CD14-positive monocyte (primary cell): ENCODE measurements at regions not wholly inside any gene's neighbourhood (a gene's known extent, or its start where the extent isn't known, plus 50 kb on each side); places are given as distances from the start of the nearest gene placed in this dataset.
"Not testable (repeated sequence)": the region's sequence is repeated elsewhere in the genome, so short reads cannot be mapped to it uniquely, and the experiment has no call there.

Experiments used
- DNase-seq, 3 donors: peaks; one replicate each; pipeline ENCODE4 v3.0.0-alpha.2; 2011 to 2022
- H2AFZ ChIP-seq: 2 replicates; pipeline ENCODE4 v1.6.0; 2012; ENCODE audit warnings: mild to moderate bottlenecking, low read depth, low read length, inconsistent platforms; ENCODE audit not compliant: insufficient read depth, poor library complexity, severe bottlenecking
- H3K27ac ChIP-seq, 2 donors: 1 replicate in 1 of 2; 2 replicates in 1 of 2; pipeline ENCODE4 v1.5.1; 2012 to 2013; ENCODE audit warnings: low read length in 2 of 2, control low read depth in 1 of 2, inconsistent platforms in 1 of 2, low read depth in 1 of 2, mild to moderate bottlenecking in 1 of 2
- H3K27me3 ChIP-seq, 2 donors: one replicate each; pipeline versions ENCODE4 v1.6.0 to v1.6.1; 2011 to 2013; ENCODE audit warnings: low read length in 2 of 2; ENCODE audit not compliant: control insufficient read depth in 2 of 2, insufficient read depth in 2 of 2
- H3K36me3 ChIP-seq, 2 donors: replicated peaks in 1 of 2; 1 replicate in 1 of 2; 2 replicates in 1 of 2; pipeline versions ENCODE4 v1.5.1 to v1.6.1; 2012 to 2013; ENCODE audit warnings: low read length in 2 of 2, control low read depth in 1 of 2, inconsistent platforms in 1 of 2, mild to moderate bottlenecking in 1 of 2; ENCODE audit not compliant: insufficient read depth in 2 of 2, control insufficient read depth in 1 of 2
- H3K4me1 ChIP-seq, 2 donors: 1 replicate in 1 of 2; 2 replicates in 1 of 2; pipeline versions ENCODE4 v1.5.1 to v1.6.1; 2012 to 2013; ENCODE audit warnings: low read length in 2 of 2, control low read depth in 1 of 2, inconsistent platforms in 1 of 2, mild to moderate bottlenecking in 1 of 2, moderate library complexity in 1 of 2; ENCODE audit not compliant: insufficient read depth in 2 of 2, control insufficient read depth in 1 of 2
- H3K4me2 ChIP-seq: replicated peaks from 2 replicates; pipeline ENCODE3; 2012; ENCODE audit warnings: low read length, moderate library complexity, mild to moderate bottlenecking; ENCODE audit not compliant: poor library complexity, severe bottlenecking; ENCODE audit errors: extremely low read depth
- H3K4me3 ChIP-seq, 3 experiments: fragments of 200-600 bp in 1 of 3; sonication (generic) in 1 of 3; replicated peaks in 1 of 3; 1 replicate in 2 of 3; 2 replicates in 1 of 3; pipeline ENCODE4 v1.5.1; 2011 to 2013; ENCODE audit warnings: low read length in 3 of 3, mild to moderate bottlenecking in 3 of 3, control low read depth in 2 of 3, low read depth in 2 of 3, inconsistent platforms in 1 of 3, moderate library complexity in 1 of 3
- H3K79me2 ChIP-seq: 2 replicates; pipeline ENCODE4 v1.6.0; 2012; ENCODE audit warnings: mild to moderate bottlenecking, control low read depth, inconsistent platforms, low read length, moderate library complexity; ENCODE audit not compliant: insufficient read depth
- H3K9ac ChIP-seq: 2 replicates; pipeline ENCODE4 v1.6.0; 2017; ENCODE audit warnings: low read length, mild to moderate bottlenecking; ENCODE audit not compliant: insufficient read depth, poor library complexity, severe bottlenecking
- H3K9me3 ChIP-seq, 2 donors: replicated peaks in 1 of 2; 1 replicate in 1 of 2; 2 replicates in 1 of 2; pipeline versions ENCODE4 v1.5.1 to v1.6.1; 2012 to 2013; ENCODE audit warnings: low read length in 2 of 2, control low read depth in 1 of 2; ENCODE audit not compliant: control insufficient read depth in 1 of 2, insufficient read depth in 1 of 2
- H4K20me1 ChIP-seq: 2 replicates; pipeline ENCODE4 v1.6.0; 2012; ENCODE audit warnings: mild to moderate bottlenecking, low read length, control low read depth, moderate library complexity; ENCODE audit not compliant: insufficient read depth
- H3K27ac Mint-ChIP-seq, 7 donors: one replicate each; pipeline ENCODE4 v1.8.0; 2020; ENCODE audit warnings: mild to moderate bottlenecking in 7 of 7, mixed read lengths in 7 of 7, moderate library complexity in 6 of 7, inconsistent platforms in 2 of 7
- H3K27me3 Mint-ChIP-seq, 3 donors: one replicate each; pipeline ENCODE4 v1.8.0; 2021 to 2022; ENCODE audit warnings: low read depth in 3 of 3, mild to moderate bottlenecking in 3 of 3, mixed read lengths in 3 of 3, moderate library complexity in 3 of 3, inconsistent platforms in 1 of 3
- H3K36me3 Mint-ChIP-seq, 2 donors: one replicate each; pipeline ENCODE4 v1.8.0; 2020; ENCODE audit warnings: mixed read lengths in 2 of 2, inconsistent platforms in 1 of 2, mild to moderate bottlenecking in 1 of 2
- H3K4me1 Mint-ChIP-seq: one replicate; pipeline ENCODE4 v1.8.0; 2020; ENCODE audit warnings: mild to moderate bottlenecking, mixed read lengths
- H3K4me3 Mint-ChIP-seq, 2 donors: one replicate each; pipeline ENCODE4 v1.8.0; 2020; ENCODE audit warnings: mild to moderate bottlenecking in 2 of 2, mixed read lengths in 2 of 2, moderate library complexity in 1 of 2
- H3K9me3 Mint-ChIP-seq, 7 donors: one replicate each; pipeline ENCODE4 v1.8.0; 2020 to 2022; ENCODE audit warnings: mixed read lengths in 7 of 7, mild to moderate bottlenecking in 6 of 7, moderate library complexity in 6 of 7, inconsistent platforms in 2 of 7
- CTCF ChIP-seq: fragments of 200-600 bp; IDR thresholded peaks from one replicate; pipeline ENCODE4 v1.8.0; 2022; ENCODE audit warnings: antibody characterized with exemption, mild to moderate bottlenecking
- WGBS: methylation state at CpG from one replicate; pipeline ENCODE4 v1.1.5; 2013; ENCODE audit warnings: missing lambda C conversion rate; ENCODE audit not compliant: insufficient coverage; 5-methylcytosine and 5-hydroxymethylcytosine counted together
- intact Hi-C, 2 donors: fragments of 100-400 bp; cut with micrococcal nuclease; formaldehyde crosslinking; loops; one replicate each; pipeline versions ENCODE4 v1.15.0 to v1.15.1; 2023

GRCh38 chr15:22222596-22222995 is 142.3 kb downstream of the OR4M2 start:
- H3K9me3 Mint-ChIP-seq, H3K4me3 ChIP-seq, H3K4me1 Mint-ChIP-seq, H3K9ac ChIP-seq, H3K36me3 Mint-ChIP-seq, H3K36me3 ChIP-seq, H3K27ac ChIP-seq, H3K27me3 Mint-ChIP-seq, H3K79me2 ChIP-seq, H2AFZ ChIP-seq, H3K4me2 ChIP-seq, H3K4me1 ChIP-seq, intact Hi-C loops, DNase-seq, H3K9me3 ChIP-seq, H3K27me3 ChIP-seq, H4K20me1 ChIP-seq: not testable (repeated sequence)
- peak overlapping the region in 1 of 2 donors; percentile 1 for H3K4me3 Mint-ChIP-seq
- 26% methylated on average over 5 of the region's 10 CpGs for whole genome bisulfite sequencing
- peak overlapping the region in 1 of 7 donors; percentile 8 for H3K27ac Mint-ChIP-seq

- Histone ChIP-seq H3K27ac (no peak overlapping the region), H2AFZ (no peak overlapping the region), H3K27me3 (no peaks in the 10 kb centered on the region), H3K36me3 (no peaks in the 10 kb centered on the region), H3K79me2 (no peaks in the 10 kb centered on the region), H3K9me3 (no peaks in the 10 kb centered on the region), H3K4me2 (no peak overlapping the region), H3K4me3 (no peak overlapping the region), H3K4me1 (peaks cover 6 to 8% of the 10 kb centered on the region in 2 donors), H3K9ac (no peak overlapping the region), H4K20me1 (no peaks in the 10 kb centered on the region)
- no peak for TF ChIP-seq CTCF
- peaks cover 1 to 7% (median 7%) of the 10 kb centered on the region in 3 donors for H3K27me3 Mint-ChIP-seq
- no peaks in the 10 kb centered on the region for H3K36me3 Mint-ChIP-seq
- H3K4me3 Mint-ChIP-seq: no peak overlapping the region
- no peak for DNase-seq
- WGBS: 84% methylated on average over 7 of the region's 9 CpGs
- H3K27ac Mint-ChIP-seq: no peak overlapping the region
- intact Hi-C loops: no loop called here
- H3K9me3 Mint-ChIP-seq: peaks cover 0 to 2% (median 0%) of the 10 kb centered on the region in 7 donors
- peaks cover 9% of the 10 kb centered on the region for H3K4me1 Mint-ChIP-seq
These were observed 143.9 kb downstream of the OR4M2 start for GRCh38 chr15:22224241-22224671.

- H3K79me2 ChIP-seq, DNase-seq, H3K27me3 Mint-ChIP-seq, H3K4me3 ChIP-seq, H3K9ac ChIP-seq, H2AFZ ChIP-seq, H3K27me3 ChIP-seq, H3K36me3 ChIP-seq, H3K4me1 ChIP-seq, H3K27ac Mint-ChIP-seq, H3K4me1 Mint-ChIP-seq, H3K9me3 ChIP-seq, H3K27ac ChIP-seq, intact Hi-C loops, H3K4me2 ChIP-seq, H3K4me3 Mint-ChIP-seq, H3K36me3 Mint-ChIP-seq, H3K9me3 Mint-ChIP-seq, H4K20me1 ChIP-seq: not testable (repeated sequence)
- WGBS: 90% methylated on average over 6 of the region's 7 CpGs
These were observed 144.6 kb downstream of the OR4M2 start for GRCh38 chr15:22224961-22225360.
